ENCODE measurements at regions not wholly inside any gene's neighbourhood (a gene's known extent, or its start where the extent isn't known, plus 50 kb on each side); places are given as distances from the start of the nearest gene placed in this dataset.

- no peak for DNase-seq
These were observed 190.9 kb downstream of the ICE1 start for GRCh38 chr5:5613261-5613990.

DNA sequence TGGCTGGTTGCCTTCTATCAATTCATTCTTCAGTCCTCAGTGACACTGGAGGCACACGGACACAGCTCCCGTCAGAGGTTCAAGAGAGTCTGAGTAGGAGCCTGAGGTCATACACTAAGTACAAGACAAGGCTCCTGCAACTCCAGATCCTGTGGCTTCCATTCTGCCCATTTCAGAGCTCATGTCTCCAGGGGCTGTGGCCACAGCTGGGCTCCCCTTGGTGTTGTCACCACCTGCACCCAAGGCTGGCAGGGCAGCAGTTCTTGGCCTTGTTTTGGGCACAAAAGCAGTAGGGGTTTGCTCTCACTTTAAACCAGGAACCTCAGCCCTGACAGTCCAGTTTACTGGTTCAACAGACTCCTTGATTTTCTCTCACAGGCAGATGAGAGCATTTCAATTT lies 189.6 kb downstream of the ICE1 start:
- no peak for DNase-seq

DNA sequence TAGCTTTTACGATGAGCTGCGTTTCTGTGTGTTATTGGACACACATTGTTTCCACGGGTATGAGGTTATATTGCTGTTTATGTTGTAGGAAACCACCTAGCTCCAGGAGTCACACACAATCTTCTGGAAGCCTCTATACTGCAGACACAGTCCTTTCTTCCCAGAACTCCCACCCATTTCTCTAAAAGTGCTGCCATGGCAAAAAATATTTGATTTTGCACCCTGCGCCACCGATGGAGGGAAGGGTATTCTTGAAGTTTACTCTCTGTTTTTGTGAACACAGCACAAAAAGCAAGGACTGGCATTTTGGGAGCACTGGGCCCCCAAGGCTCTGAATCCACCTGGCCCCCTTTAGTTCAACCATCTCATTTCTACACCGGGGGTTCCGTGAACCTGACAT lies 187.5 kb downstream of the ICE1 start:
- no peak for DNase-seq

GRCh38 chr5:5605170-5605764 lies 182.8 kb downstream of the ICE1 start:
- no peak for DNase-seq

DNA sequence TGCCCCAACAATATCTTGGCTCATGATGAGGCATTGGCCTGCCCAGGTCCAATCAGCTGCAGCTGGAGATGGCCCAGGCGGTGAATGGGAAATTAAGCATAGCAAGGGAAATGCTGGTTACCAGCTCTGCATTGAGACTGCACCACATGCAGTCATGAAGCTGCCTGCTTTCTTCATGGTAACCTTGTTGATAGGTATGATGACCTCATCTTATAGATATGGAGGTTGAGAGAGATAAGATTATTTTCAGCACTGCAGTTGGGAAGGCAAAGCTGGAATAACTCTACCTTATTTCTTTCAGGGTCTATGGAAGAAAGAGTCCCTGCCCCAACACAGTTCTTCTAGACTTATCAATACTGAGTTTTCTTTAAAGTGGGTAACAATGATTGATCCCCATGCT lies 180.1 kb downstream of the ICE1 start:
- no peak for DNase-seq

DNA sequence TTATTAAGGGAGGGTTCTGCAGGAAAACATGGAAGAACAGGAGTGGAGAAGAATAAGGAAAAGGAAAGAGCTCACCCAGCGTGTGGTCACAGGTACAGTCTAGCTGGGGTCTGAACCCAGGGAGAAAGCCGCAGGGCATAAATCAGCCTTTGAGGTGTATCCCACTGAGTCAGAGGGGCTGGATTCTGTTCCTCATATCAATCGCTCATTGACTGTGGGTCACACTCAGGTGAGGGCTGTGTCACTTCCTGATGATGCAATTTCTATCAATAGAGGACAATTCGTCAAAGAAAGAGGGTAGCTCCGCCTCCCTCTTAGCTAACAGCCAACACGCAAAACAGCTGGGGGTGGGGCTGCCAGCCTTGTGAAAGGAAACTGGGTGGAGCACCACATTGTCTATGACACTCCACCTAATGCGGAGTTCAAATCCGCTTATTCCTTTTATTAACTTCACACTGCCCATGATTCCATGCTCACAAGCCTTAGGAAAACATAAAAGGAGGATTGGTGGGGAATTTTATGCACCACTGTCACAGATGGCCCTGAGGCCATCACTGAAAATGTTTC lies 176.2 kb downstream of the ICE1 start:
- no peak for DNase-seq

- DNase-seq = no peak
These were observed 170.9 kb downstream of the ICE1 start for GRCh38 chr5:5593391-5593790.

- no peak for DNase-seq
These were observed 170.1 kb downstream of the ICE1 start for GRCh38 chr5:5592541-5592940.

- DNase-seq = no peak
These were observed 169.1 kb downstream of the ICE1 start for GRCh38 chr5:5591567-5591966.

DNA sequence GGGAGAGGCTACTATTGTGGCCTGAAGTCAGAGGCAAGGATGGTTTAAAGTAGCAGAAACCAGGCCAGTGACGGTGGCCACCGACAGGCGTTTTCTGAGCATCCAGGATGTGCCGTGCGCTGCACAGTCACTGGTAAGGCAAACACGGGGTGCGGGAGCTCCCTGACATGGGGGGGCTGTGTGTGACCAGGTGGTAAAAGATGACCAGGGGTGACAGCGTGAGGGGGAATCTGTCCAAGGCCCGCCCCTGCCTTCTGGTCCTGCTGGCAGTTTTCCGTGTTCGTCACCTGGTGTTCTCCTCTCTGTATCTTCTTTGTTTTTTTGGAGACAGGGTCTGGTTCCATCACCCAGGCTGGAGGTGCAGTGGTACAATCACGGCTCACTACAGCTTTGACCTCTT lies 167.4 kb downstream of the ICE1 start:
- no peak for DNase-seq

DNA sequence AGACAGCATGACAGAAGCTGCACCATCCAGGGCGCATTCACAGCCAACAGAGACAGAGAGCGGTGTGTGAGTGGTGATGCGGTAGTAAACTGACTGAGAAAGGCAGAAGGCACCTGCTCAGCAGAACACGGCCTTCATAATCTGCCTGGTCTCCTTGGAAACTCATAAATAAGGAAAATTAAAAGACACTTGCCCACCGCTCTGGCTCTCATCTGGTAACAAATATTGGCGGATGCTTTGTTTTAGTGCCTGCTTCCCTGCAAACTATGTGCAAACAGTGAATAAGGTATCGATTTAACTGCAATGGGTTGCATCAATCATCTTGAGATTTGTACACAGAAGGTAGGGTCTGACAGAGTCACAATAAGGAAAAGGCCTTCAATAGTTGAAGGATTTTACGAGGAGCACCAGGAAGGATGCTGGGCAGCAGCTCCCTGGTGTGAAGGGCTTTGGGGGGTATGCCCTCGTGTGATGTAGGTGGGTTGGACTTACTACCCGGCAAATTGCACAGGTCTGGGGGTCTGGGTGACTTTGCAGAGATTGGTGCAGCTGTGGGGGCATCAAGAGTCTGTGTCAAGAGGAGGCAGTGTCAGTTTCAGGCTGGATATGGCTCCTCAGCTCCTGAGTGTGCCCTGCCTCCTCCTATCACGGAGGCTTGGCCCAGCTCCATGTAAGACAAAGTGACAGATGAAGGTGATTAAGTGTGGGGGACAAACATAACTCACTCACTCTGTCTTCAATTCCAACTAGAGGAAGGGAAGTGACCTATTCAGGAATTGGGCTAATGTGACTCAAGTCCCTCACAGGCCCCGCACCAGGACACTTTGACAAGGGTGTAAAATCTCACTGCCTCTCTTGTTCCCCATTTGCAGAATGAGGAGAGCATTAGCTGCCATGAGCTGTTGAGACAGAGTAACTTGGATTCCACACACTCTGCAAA lies 166.7 kb downstream of the ICE1 start:
- DNase-seq = no peak

- DNase-seq = no peak
These were observed 165.9 kb downstream of the ICE1 start for GRCh38 chr5:5588386-5588785.

GRCh38 chr5:5587474-5587873 lies 165.0 kb downstream of the ICE1 start:
- no peak for DNase-seq

- DNase-seq = no peak
These were observed 164.2 kb downstream of the ICE1 start for GRCh38 chr5:5586721-5587120.

DNA sequence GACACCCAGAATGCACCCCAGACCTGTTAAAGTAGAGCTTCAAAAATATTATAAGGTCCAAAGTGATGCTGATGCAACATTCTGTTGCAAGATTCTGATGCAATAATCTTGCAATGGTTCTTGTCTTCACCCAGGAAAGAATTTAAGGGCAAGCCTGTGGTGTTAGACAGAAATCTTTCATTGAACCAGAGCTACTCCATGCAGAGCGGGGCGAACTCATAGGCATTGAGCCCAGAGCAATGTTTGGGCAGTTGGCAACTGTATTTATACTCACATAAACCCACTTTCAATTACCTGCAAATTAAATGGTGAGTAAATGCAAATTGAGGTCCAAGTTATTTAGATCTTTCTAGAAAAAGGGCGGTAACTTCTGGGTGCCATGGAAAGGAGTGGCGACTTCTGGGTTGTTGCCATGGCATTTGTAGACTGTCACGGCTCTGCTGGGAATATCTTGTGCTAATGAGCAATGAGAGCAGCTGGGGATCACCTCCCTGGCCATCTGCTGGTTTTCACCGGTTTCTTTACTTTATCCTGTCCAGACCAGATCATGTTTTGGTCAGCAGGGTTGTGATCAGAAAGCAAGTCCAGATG lies 163.4 kb downstream of the ICE1 start:
- no peak for DNase-seq

GRCh38 chr5:5584751-5585150 lies 162.3 kb downstream of the ICE1 start:
- DNase-seq = no peak

- no peak for DNase-seq
These were observed 161.8 kb downstream of the ICE1 start for GRCh38 chr5:5584236-5584745.

DNA sequence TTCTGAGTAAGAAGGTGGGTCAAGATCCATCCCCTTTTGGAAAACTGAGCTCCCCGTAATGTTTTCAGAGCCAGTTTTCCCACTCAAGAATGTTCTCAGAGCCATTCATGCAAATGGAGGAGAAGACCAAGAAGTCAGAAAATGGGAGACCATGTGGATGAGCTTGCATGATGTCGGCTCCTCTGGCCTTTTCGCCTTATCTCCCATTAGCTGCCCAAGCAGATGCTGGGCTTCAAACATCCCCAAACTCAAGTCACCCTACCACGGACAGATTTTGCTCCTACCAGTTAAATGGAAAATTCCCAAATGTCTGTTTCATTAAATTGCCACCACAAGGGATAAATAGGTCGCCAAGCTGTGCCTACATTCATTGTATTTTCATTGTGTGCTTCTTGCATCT lies 161.4 kb downstream of the ICE1 start:
- no peak for DNase-seq

DNA sequence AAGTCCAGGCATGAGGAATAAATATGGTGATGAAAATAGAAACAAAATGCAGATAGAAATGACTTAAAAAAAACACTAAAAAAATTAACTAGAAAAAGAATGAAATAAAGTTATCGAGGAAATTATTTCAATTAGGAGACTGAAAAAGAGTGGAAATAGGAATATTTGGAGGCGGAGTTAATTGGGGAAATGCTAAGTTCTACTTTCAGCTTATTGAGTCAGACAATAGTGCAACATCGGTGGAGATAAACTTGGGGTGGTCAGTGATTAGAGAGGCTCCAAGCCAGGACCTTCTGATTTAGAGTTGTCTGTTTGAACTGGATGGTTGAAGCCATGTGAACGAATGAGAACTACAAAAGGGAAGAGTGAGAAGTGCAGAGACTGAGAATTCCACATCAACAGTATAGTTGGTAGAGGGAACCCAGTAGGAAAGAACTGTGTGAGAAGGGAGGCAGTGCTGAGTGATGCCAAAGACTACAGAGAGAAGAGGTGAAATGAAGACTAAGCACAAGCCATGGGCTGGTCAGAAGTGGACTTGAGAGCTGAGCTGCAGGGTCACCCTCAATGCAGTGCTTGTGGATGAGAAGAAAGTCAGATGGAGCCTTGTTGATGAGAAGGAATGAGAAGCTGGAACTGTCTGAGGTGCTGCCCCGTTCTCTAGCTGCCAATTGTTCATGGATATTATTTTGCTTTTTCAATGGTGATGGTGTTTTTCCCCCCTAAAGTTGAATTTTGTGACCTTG lies 160.7 kb downstream of the ICE1 start:
- DNase-seq = no peak

DNA sequence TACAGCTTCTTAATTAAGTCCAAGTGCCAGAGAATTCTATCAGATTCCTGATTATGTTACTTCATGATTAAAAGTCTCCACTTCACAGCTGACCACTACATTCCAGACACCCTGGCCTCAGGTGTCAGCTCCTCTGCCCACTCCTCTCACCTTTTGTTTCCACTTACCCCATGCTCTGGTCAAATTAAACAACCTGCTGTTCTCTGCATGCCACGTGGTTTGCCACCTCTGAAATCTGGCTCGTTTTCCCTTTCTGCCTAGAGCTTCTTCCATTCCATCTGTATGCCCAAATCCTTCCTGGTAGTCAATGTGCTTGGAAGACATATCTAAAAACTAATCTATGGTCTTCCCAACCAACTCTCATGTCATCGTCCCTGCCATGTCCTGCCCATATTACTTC lies 158.6 kb downstream of the ICE1 start:
- DNase-seq = no peak

- no peak for DNase-seq
These were observed 154.3 kb downstream of the ICE1 start for GRCh38 chr5:5576744-5577143.

GRCh38 chr5:5575461-5575860 lies 153.0 kb downstream of the ICE1 start:
- DNase-seq = no peak

Measured in right forelimb (tissue), 1 donor.